Osteoblast (primary cell): ENCODE measurements at regions not wholly inside any gene's neighbourhood (a gene's known extent, or its start where the extent isn't known, plus 50 kb on each side); places are given as distances from the start of the nearest gene placed in this dataset.

Experiments used
- DNase-seq: peaks from one replicate; pipeline ENCODE4 v3.0.0; 2011; ENCODE audit warnings: low spot score, mixed read lengths; ENCODE audit not compliant: insufficient read length; ENCODE audit errors: missing footprints
- H2AFZ ChIP-seq: 2 replicates; pipeline ENCODE4 v1.6.0; 2011; ENCODE audit warnings: mild to moderate bottlenecking, low read length
- H3K27ac ChIP-seq: 2 replicates; pipeline ENCODE4 v1.5.1; 2011; ENCODE audit warnings: mild to moderate bottlenecking, low read depth, low read length, moderate library complexity
- H3K27me3 ChIP-seq: 2 replicates; pipeline ENCODE4 v1.6.0; 2012; ENCODE audit warnings: mild to moderate bottlenecking, control low read depth, inconsistent platforms, low read length, moderate library complexity; ENCODE audit not compliant: insufficient read depth
- H3K36me3 ChIP-seq: 2 replicates; pipeline ENCODE4 v1.5.1; 2011; ENCODE audit warnings: mild to moderate bottlenecking, low read length, control low read depth, moderate library complexity; ENCODE audit not compliant: insufficient read depth
- H3K4me1 ChIP-seq: 2 replicates; pipeline ENCODE4 v1.5.1; 2011; ENCODE audit warnings: mild to moderate bottlenecking, low read length, control low read depth, moderate library complexity; ENCODE audit not compliant: insufficient read depth
- H3K4me2 ChIP-seq: 2 replicates; pipeline ENCODE4 v1.6.0; 2011; ENCODE audit warnings: mild to moderate bottlenecking, low read length; ENCODE audit not compliant: insufficient read depth
- H3K4me3 ChIP-seq: fragments of 200-600 bp; sonication (generic); 3 replicates; pipeline ENCODE4 v1.5.1; 2012; ENCODE audit warnings: mild to moderate bottlenecking, low read length, inconsistent platforms; ENCODE audit not compliant: insufficient read depth
- H3K79me2 ChIP-seq: 2 replicates; pipeline ENCODE4 v1.6.0; 2012; ENCODE audit warnings: mild to moderate bottlenecking, low read length, control low read depth, inconsistent platforms; ENCODE audit not compliant: insufficient read depth
- H3K9me3 ChIP-seq: 2 replicates; pipeline ENCODE4 v1.5.1; 2011; ENCODE audit warnings: low read depth, low read length, control low read depth
- H4K20me1 ChIP-seq: 2 replicates; pipeline ENCODE4 v1.6.0; 2012; ENCODE audit warnings: mild to moderate bottlenecking, low read length, control low read depth; ENCODE audit not compliant: insufficient read depth
- CTCF ChIP-seq: IDR thresholded peaks from 2 replicates; pipeline ENCODE4 v1.5.1; 2011; ENCODE audit warnings: mild to moderate bottlenecking, low read depth, low read length, moderate library complexity; ENCODE audit errors: extremely low read depth

DNA sequence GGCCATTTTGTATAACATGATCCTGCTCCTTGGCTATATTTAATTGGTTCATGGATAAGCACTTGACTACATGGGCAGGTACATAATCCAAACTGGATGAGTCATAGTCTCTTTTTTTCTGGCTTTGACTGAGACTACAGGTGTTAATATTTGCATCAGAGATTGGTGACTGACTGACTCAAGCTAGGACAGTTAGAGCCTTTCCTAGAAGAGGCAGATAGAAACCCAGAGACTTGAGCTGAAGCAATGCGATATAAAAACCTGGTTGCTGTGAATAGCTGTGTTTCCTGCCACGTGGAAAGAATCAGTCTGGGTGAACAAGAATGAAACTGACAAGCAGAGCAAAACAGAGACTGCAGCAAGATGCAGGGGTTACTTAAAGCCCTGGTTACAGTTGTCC, 81.0 kb downstream of the SAMD9 start:
- Histone ChIP-seq H3K27ac (no peak overlapping the region), H2AFZ (peak overlapping the region; percentile 59), H3K27me3 (no peaks in the 10 kb centered on the region), H3K36me3 (no peaks in the 10 kb centered on the region), H3K4me3 (no peak overlapping the region), H3K9me3 (no peaks in the 10 kb centered on the region), H3K4me2 (no peak overlapping the region), H3K79me2 (no peaks in the 10 kb centered on the region), H3K4me1 (no peaks in the 10 kb centered on the region), H4K20me1 (no peaks in the 10 kb centered on the region)
- DNase-seq, result no peak
- no peak for TF ChIP-seq CTCF

GRCh38 chr7:93036149-93036640, 81.6 kb downstream of the SAMD9 start:
- Histone ChIP-seq H4K20me1 (no peaks in the 10 kb centered on the region), H3K9me3 (no peaks in the 10 kb centered on the region), H3K79me2 (no peaks in the 10 kb centered on the region), H3K27ac (no peak overlapping the region), H2AFZ (no peak overlapping the region), H3K4me2 (no peak overlapping the region), H3K27me3 (no peaks in the 10 kb centered on the region), H3K4me3 (no peak overlapping the region), H3K36me3 (no peaks in the 10 kb centered on the region), H3K4me1 (no peaks in the 10 kb centered on the region)
- no peak for TF ChIP-seq CTCF
- no peak for DNase-seq

- Histone ChIP-seq H3K4me1 (no peaks in the 10 kb centered on the region), H3K4me3 (no peak overlapping the region), H3K27ac (no peak overlapping the region), H3K27me3 (no peaks in the 10 kb centered on the region), H3K4me2 (no peak overlapping the region), H4K20me1 (no peaks in the 10 kb centered on the region), H3K79me2 (no peaks in the 10 kb centered on the region), H3K9me3 (no peaks in the 10 kb centered on the region), H3K36me3 (no peaks in the 10 kb centered on the region), H2AFZ (no peak overlapping the region)
- no peak for TF ChIP-seq CTCF
- no peak for DNase-seq
Measured at GRCh38 chr7:93031795-93032194, 86.0 kb downstream of the SAMD9 start.

- Histone ChIP-seq H3K4me3 (no peak overlapping the region), H3K36me3 (no peaks in the 10 kb centered on the region), H3K27ac (no peak overlapping the region), H3K27me3 (no peaks in the 10 kb centered on the region), H2AFZ (no peak overlapping the region), H4K20me1 (no peaks in the 10 kb centered on the region), H3K79me2 (no peaks in the 10 kb centered on the region), H3K4me1 (no peaks in the 10 kb centered on the region), H3K4me2 (no peak overlapping the region), H3K9me3 (no peaks in the 10 kb centered on the region)
- no peak for DNase-seq
- no peak for TF ChIP-seq CTCF
Measured at GRCh38 chr7:93030605-93031225, 87.1 kb downstream of the SAMD9 start.
